WI38 (cell line): ENCODE measurements at regions not wholly inside any gene's neighbourhood (a gene's known extent, or its start where the extent isn't known, plus 50 kb on each side); places are given as distances from the start of the nearest gene placed in this dataset.

Experiments
- H3K4me3 ChIP-seq: 2 replicates; pipeline ENCODE4 v1.5.1; 2011; ENCODE audit warnings: low read depth, mild to moderate bottlenecking, control low read depth, low read length
- CTCF ChIP-seq: IDR thresholded peaks from 2 replicates; pipeline ENCODE4 v1.5.1; 2012; ENCODE audit warnings: low read depth, mild to moderate bottlenecking, control low read depth, low read length

DNA sequence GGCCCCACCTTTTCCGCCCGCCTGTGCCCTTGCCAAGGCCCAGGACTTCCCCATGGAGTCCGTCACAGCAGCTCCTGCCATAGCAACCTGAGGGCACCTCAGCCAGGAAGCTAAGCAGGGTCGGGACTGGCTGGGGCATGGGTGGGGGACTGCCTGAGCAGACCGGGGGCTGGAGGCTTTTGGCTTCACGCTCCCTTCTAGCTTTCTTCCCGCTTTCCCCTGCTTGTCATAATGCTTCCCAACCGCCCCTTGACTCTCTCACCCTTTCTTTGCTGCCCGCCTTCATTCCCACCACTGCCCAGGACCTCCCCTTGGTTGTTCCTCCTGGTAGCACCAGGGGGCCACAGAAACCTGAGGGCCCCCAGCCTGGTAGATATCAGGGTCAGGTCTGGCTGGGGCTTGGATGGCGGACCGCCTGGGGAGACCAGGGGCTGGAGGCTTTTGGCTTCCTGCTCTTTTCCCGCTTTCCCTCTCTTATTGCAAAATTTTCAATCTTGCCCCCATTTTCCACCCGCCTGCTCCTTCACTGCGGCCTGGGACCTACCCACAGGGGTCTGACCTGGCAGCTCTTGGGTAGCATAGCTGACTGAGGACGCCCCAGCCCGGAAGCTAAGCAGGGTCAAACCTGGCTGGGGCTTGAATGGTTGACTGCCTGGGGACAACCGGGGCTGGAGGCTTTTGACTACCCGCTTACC lies 2287.7 kb downstream of the TP53TG3F start:
- TF ChIP-seq CTCF: no peak
- no peak overlapping the region for H3K4me3 ChIP-seq

- TF ChIP-seq CTCF: no peak
- H3K4me3 ChIP-seq: no peak overlapping the region
These were observed 2288.4 kb downstream of the TP53TG3F start for GRCh38 chr16:35747658-35748455.

DNA sequence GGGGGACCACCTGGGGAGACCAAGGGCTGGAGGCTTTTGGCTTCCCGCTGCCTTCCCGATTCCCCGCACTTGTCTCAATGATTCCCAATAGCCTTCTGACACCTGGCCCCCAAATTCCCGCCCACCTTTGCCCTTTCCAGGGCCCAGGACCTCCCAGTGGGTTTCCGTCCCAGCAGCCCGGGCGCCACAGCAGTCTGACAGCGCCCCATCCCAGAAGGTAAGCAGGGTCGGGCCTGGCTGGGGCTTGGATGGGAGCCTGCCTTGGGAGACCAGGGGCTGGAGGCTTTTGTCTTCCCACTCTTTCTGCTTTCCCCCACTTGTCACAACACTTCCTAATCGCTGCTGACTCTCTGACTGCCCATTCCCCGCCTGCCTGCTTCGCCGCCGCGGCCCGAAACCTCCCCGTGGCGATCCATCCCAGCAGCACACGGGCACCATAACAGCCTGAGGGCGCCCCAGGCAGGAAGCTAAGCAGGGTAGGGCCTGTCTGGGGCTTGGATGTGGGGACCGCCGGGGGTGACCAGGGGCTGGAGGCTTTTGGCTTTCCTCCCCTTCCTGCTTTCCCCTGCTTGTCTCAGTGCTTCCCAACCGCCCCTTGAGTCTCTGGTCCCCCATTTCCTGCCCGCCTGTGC lies 2289.3 kb downstream of the TP53TG3F start:
- no peak overlapping the region for H3K4me3 ChIP-seq
- no peak for TF ChIP-seq CTCF

DNA sequence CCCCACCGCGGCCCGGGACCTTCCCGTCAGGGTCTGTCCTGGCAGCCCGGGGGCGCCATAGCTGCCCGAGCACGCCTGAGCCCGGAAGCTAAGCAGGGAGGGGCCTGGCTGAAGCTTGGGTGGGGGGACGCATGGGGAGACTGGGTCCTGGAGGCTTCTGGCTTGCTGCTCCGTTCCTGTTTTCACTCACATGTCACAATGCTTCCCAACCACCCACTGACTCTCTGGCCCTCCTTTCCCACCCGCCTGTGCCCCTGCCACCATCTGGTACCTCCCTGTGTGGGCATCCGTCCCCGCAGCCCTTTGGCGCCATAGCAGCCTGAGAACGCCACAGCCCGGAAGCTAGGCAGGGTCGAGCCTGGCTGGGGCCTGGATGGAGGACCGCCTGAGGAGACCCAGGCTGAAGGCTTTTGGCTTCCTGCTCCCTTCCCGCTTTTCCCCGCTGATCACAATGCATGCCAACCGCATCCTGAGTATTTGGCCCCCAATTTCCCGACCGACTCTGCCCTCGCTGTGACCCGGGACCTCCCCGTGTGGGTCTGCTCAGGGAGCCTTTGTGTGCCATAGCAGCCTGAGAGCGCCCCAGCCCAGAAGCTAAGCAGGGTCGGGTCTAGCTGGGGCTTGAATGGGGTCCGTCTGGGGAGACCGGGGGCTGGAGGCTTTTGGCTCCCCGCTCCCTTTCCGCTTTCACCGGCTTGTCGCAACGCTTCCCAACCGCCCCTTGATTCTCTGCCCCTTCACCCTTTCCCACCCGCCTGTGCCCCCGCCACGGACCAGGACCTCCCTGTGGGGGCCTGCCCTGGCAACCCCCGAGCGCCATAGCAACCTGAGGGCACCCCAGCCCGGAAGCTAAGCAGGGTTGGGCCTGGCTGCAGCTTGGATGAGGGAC lies 2290.1 kb downstream of the TP53TG3F start:
- H3K4me3 ChIP-seq: no peak overlapping the region
- TF ChIP-seq CTCF: no peak

- no peak overlapping the region for H3K4me3 ChIP-seq
- no peak for TF ChIP-seq CTCF
These were observed 2290.8 kb downstream of the TP53TG3F start for GRCh38 chr16:35750157-35750689.

GRCh38 chr16:35750701-35751104 lies 2291.3 kb downstream of the TP53TG3F start:
- no peak overlapping the region for H3K4me3 ChIP-seq
- TF ChIP-seq CTCF: no peak
